ENCODE measurements at regions not wholly inside any gene's neighbourhood (a gene's known extent, or its start where the extent isn't known, plus 50 kb on each side); places are given as distances from the start of the nearest gene placed in this dataset. TPM values are rescaled to one million over a fixed set of nuclear protein-coding genes. Genes with fewer than 3 reads are reported as not detected.
"Not testable (repeated sequence)": the region's sequence is repeated elsewhere in the genome, so short reads cannot be mapped to it uniquely, and the experiment has no call there.

DNA sequence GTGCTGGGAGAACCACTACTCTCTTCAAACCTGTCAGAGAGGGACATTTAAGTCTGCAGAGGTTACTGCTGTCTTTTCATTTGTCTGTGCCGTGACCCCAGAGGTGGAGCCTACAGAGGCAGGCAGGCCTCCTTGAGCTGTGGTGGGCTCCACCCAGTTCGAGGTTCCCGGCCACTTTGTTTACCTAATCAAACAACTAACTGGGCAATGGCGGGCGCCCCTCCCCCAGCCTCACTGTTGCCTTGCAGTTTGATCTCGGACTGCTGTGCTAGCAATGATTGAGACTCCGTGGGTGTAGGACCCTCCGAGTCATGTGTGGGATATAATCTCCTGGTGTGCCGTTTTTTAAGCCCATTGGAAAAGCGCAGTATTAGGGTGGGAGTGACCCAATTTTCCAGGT is 69.0 kb upstream of the KLHL4 start:
- H3K27me3 ChIP-seq (ENCODE audit: control insufficient read depth, insufficient read depth, low read length); H3K36me3 ChIP-seq (ENCODE audit: control insufficient read depth, insufficient read depth, low read length); H3K9me3 ChIP-seq (ENCODE audit: control insufficient read depth, insufficient read depth, low read length); H3K4me1 ChIP-seq (ENCODE audit: control insufficient read depth, insufficient read depth, low read length); H3K27ac ChIP-seq (ENCODE audit: low read depth, low read length); DNase-seq (ENCODE audit: low read depth in 4 of 6, low spot score in 6 of 6); H3K4me3 ChIP-seq (ENCODE audit: low read depth, low read length): not testable (repeated sequence)
- WGBS (ENCODE audit: insufficient coverage), result 76% methylated on average over 7 of the region's 10 CpGs

GRCh38 chrX:87465757-87466156 is 51.8 kb upstream of the KLHL4 start:
- H3K36me3 ChIP-seq (ENCODE audit: control insufficient read depth, insufficient read depth, low read length); DNase-seq (ENCODE audit: low read depth in 4 of 6, low spot score in 6 of 6); H3K4me1 ChIP-seq (ENCODE audit: control insufficient read depth, insufficient read depth, low read length); H3K27me3 ChIP-seq (ENCODE audit: control insufficient read depth, insufficient read depth, low read length); H3K4me3 ChIP-seq (ENCODE audit: low read depth, low read length); H3K27ac ChIP-seq (ENCODE audit: low read depth, low read length); H3K9me3 ChIP-seq (ENCODE audit: control insufficient read depth, insufficient read depth, low read length): not testable (repeated sequence)
- no CpG with 5 or more reads among the region's 23 CpGs for WGBS (ENCODE audit: insufficient coverage)

Small RNAs in the stretch of these regions (small RNA-seq; reads per million reads assigned to genes)
- not detected for gene Z96811.1 (ENCODE audit: low replicate concordance)
